SK-N-SH (cell line): ENCODE measurements at regions not wholly inside any gene's neighbourhood (a gene's known extent, or its start where the extent isn't known, plus 50 kb on each side); places are given as distances from the start of the nearest gene placed in this dataset.

Experiments
- CTCF ChIA-PET: fragments of 300-600, 350-600 bp; formaldehyde crosslinking; extraction: SDS; loops from one replicate; lab custom pipeline; 2021; lab: Yijun Ruan, JAX
- POLR2A ChIA-PET: fragments of 350-600 bp; sonication (Branson Sonifier 250); formaldehyde crosslinking; extraction: SDS; loops from one replicate; lab custom pipeline; 2020; ENCODE audit warnings: antibody characterized with exemption, inconsistent platforms; lab: Yijun Ruan, JAX
- DNase-seq: peaks from one replicate; pipeline ENCODE4 v3.0.0; 2012
- H2AFZ ChIP-seq: fragments of 200-600 bp; sonication (generic); 2 replicates; pipeline ENCODE4 v1.8.1; 2016; ENCODE audit warnings: antibody characterized with exemption, mild to moderate bottlenecking, low read depth
- H3F3A ChIP-seq: fragments of 200-600 bp; sonication (generic); replicated peaks from 2 replicates; pipeline ENCODE3; 2016; ENCODE audit warnings: antibody characterized with exemption, mild to moderate bottlenecking; ENCODE audit not compliant: insufficient read depth
- H3K27ac ChIP-seq, 2 experiments: fragments of 200-500 bp in 1 of 2; fragments of 200-600 bp in 1 of 2; sonication (Bioruptor generic) in 1 of 2; sonication (generic), shearing (Covaris generic) in 1 of 2; 2 replicates each; pipeline versions ENCODE4 v1.5.1 to v1.6.1; 2014 to 2016; ENCODE audit warnings: low read depth in 2 of 2, inconsistent platforms in 1 of 2, low read length in 1 of 2, mild to moderate bottlenecking in 1 of 2, mixed read lengths in 1 of 2
- H3K27me3 ChIP-seq: fragments of 200-600 bp; sonication (generic), shearing (Covaris generic); 2 replicates; pipeline ENCODE4 v1.6.1; 2016; ENCODE audit warnings: mixed run types; ENCODE audit not compliant: insufficient read depth
- H3K36me3 ChIP-seq, 2 experiments: fragments of 200-500 bp in 1 of 2; fragments of 200-600 bp in 1 of 2; sonication (Bioruptor generic) in 1 of 2; sonication (generic) in 1 of 2; replicated peaks in 1 of 2; 2 replicates each; pipeline versions ENCODE3 to v1.5.1; 2014 to 2016; ENCODE audit warnings: low read length in 1 of 2, mild to moderate bottlenecking in 1 of 2; ENCODE audit not compliant: insufficient read depth in 2 of 2, control insufficient read depth in 1 of 2
- H3K4me1 ChIP-seq, 2 experiments: fragments of 200-500 bp in 1 of 2; fragments of 200-600 bp in 1 of 2; sonication (Bioruptor generic) in 1 of 2; sonication (generic), shearing (Covaris generic) in 1 of 2; 2 replicates each; pipeline versions ENCODE4 v1.5.1 to v1.6.1; 2014 to 2016; ENCODE audit warnings: low read depth in 1 of 2, low read length in 1 of 2, mixed run types in 1 of 2; ENCODE audit not compliant: insufficient read depth in 2 of 2, control insufficient read depth in 1 of 2
- H3K4me2 ChIP-seq: fragments of 200-600 bp; sonication (generic), shearing (Covaris generic); 2 replicates; pipeline ENCODE4 v1.6.1; 2017; ENCODE audit warnings: mixed run types
- H3K4me3 ChIP-seq, 2 experiments: fragments of 200-500 bp in 1 of 2; fragments of 200-600 bp in 1 of 2; sonication (Bioruptor generic) in 1 of 2; sonication (generic), shearing (Covaris generic) in 1 of 2; 2 replicates each; pipeline versions ENCODE4 v1.5.1 to v1.8.1; 2014 to 2016; ENCODE audit warnings: low read depth in 2 of 2, inconsistent platforms in 1 of 2, low read length in 1 of 2, mild to moderate bottlenecking in 1 of 2, mixed read lengths in 1 of 2, moderate library complexity in 1 of 2
- H3K79me2 ChIP-seq: fragments of 200-600 bp; sonication (generic); 2 replicates; pipeline ENCODE4 v1.8.1; 2017; ENCODE audit warnings: mild to moderate bottlenecking; ENCODE audit not compliant: insufficient read depth
- H3K9ac ChIP-seq: fragments of 200-600 bp; sonication (generic); 2 replicates; pipeline ENCODE4 v1.6.1; 2017; ENCODE audit warnings: mixed run types
- H3K9me2 ChIP-seq: fragments of 200-600 bp; sonication (generic); 2 replicates; pipeline ENCODE4 v1.6.1; 2017; ENCODE audit warnings: mixed run types
- H3K9me3 ChIP-seq: fragments of 200-600 bp; sonication (generic); 2 replicates; pipeline ENCODE4 v1.6.1; 2017; ENCODE audit warnings: mixed run types, mild to moderate bottlenecking, moderate library complexity
- H4K20me1 ChIP-seq: fragments of 200-600 bp; sonication (generic); 2 replicates; pipeline ENCODE4 v1.6.1; 2017; ENCODE audit warnings: mild to moderate bottlenecking, mixed run types; ENCODE audit not compliant: insufficient read depth
- CHD2 ChIP-seq: fragments of 150-350 bp; IDR thresholded peaks from 2 replicates; pipeline ENCODE4 v1.6.1; 2018; ENCODE audit warnings: low read length; ENCODE audit not compliant: partially characterized antibody
- EP300 ChIP-seq, 2 experiments: IDR thresholded peaks; 2 replicates each; pipeline versions ENCODE4 v1.4.0 to v1.6.1; 2012; ENCODE audit warnings: borderline replicate concordance in 1 of 2, low read depth in 1 of 2, low read length in 1 of 2
- EZH2phosphoT487 ChIP-seq: fragments of 200-600 bp; sonication (generic); IDR thresholded peaks from 2 replicates; pipeline ENCODE4 v1.6.1; 2017; ENCODE audit warnings: low read depth, mixed run types, mild to moderate bottlenecking, antibody characterized with exemption, moderate library complexity, borderline replicate concordance
- FOSL2 ChIP-seq: IDR thresholded peaks from 2 replicates; pipeline ENCODE4 v1.4.0; 2012; ENCODE audit warnings: low read depth, mild to moderate bottlenecking, moderate library complexity, borderline replicate concordance
- FOXJ3 ChIP-seq: sonication (generic); formaldehyde crosslinking; IDR thresholded peaks from 2 replicates; pipeline ENCODE4 v1.5.1; 2020; ENCODE audit warnings: mild to moderate bottlenecking, missing genetic modification reagents
- GATA2 ChIP-seq: sonication (generic); formaldehyde crosslinking; IDR thresholded peaks from 2 replicates; pipeline ENCODE4 v1.5.0; 2020; ENCODE audit warnings: mild to moderate bottlenecking, missing genetic modification reagents
- JUND ChIP-seq: IDR thresholded peaks from 2 replicates; pipeline ENCODE4 v1.4.0; 2012
- MEF2A ChIP-seq: IDR thresholded peaks from 2 replicates; pipeline ENCODE4 v1.4.0; 2012; ENCODE audit warnings: low read depth, borderline replicate concordance
- MXI1 ChIP-seq: IDR thresholded peaks from 2 replicates; pipeline ENCODE4 v1.6.1; 2012; ENCODE audit warnings: mild to moderate bottlenecking, low read depth, low read length, improper control_type of control experiment
- PBX3 ChIP-seq: IDR thresholded peaks from 2 replicates; pipeline ENCODE4; 2012
- POLR2AphosphoS5 ChIP-seq: IDR thresholded peaks from 2 replicates; pipeline ENCODE4 v1.6.1; 2012; ENCODE audit warnings: low read depth, low read length
- RAD21 ChIP-seq: IDR thresholded peaks from 2 replicates; pipeline ENCODE4 v1.6.1; 2012; ENCODE audit warnings: mild to moderate bottlenecking, low read length
- RCOR1 ChIP-seq: fragments of 150-350 bp; IDR thresholded peaks from 2 replicates; pipeline ENCODE4 v1.6.1; 2017; ENCODE audit warnings: antibody characterized with exemption, low read length
- RXRA ChIP-seq: IDR thresholded peaks from 2 replicates; pipeline ENCODE4 v1.4.0; 2012; ENCODE audit warnings: low read depth, mild to moderate bottlenecking, borderline replicate concordance
- SIN3A ChIP-seq: IDR thresholded peaks from 2 replicates; pipeline ENCODE4 v1.6.1; 2012; ENCODE audit warnings: low read depth, mild to moderate bottlenecking, low read length, moderate library complexity, borderline replicate concordance
- SMC3 ChIP-seq: IDR thresholded peaks from 2 replicates; pipeline ENCODE4 v1.6.1; 2012; ENCODE audit warnings: low read depth, low read length, improper control_type of control experiment
- TAF1 ChIP-seq: IDR thresholded peaks from 2 replicates; pipeline ENCODE4 v1.6.1; 2012; ENCODE audit warnings: low read depth, mild to moderate bottlenecking, low read length, moderate library complexity, borderline replicate concordance
- TCF12 ChIP-seq: IDR thresholded peaks from 2 replicates; pipeline ENCODE4 v1.4.0; 2012
- USF1 ChIP-seq: IDR thresholded peaks from 2 replicates; pipeline ENCODE4 v1.4.0; 2012; ENCODE audit warnings: low read depth, borderline replicate concordance
- YY1 ChIP-seq: IDR thresholded peaks from 2 replicates; pipeline ENCODE4 v1.4.0; 2012; ENCODE audit warnings: low read depth, mild to moderate bottlenecking
- WGBS: methylation state at CpG from one replicate; pipeline ENCODE4 v1.1.6; 2017; ENCODE audit warnings: low lambda C conversion rate; 5-methylcytosine and 5-hydroxymethylcytosine counted together
- TF ChIP-seq, protein P1 (sequence below): fragments of 150-350 bp; IDR thresholded peaks from 2 replicates; pipeline ENCODE4 v1.6.1; 2016; ENCODE audit warnings: mild to moderate bottlenecking, low read depth, low read length
- TF ChIP-seq, protein P2 (sequence below): IDR thresholded peaks from 2 replicates; pipeline ENCODE4 v1.4.0; 2012; ENCODE audit warnings: low read depth

GRCh38 chr6:24019830-24020229 lies 106.2 kb upstream of the NRSN1 start:
- Histone ChIP-seq H3K9ac (no peak overlapping the region), H3K9me2 (no peaks in the 10 kb centered on the region), H3K4me1 (no peaks in the 10 kb centered on the region), H3K9me3 (no peaks in the 10 kb centered on the region), H3F3A (no peaks in the 10 kb centered on the region), H3K4me2 (no peak overlapping the region), H3K27ac (peak overlapping the region in 1 of 2 experiments; percentile 3; a peak in 1 of 4 replicates), H3K79me2 (no peaks in the 10 kb centered on the region), H3K36me3 (no peaks in the 10 kb centered on the region), H4K20me1 (no peaks in the 10 kb centered on the region), H3K4me3 (no peak overlapping the region), H3K27me3 (no peaks in the 10 kb centered on the region)
- peak; percentile 1 for DNase-seq
- CTCF ChIA-PET: no interaction called here
- POLR2A ChIA-PET: no interaction called here
- WGBS: 12% methylated on average over 5 of the region's 5 CpGs
- TF ChIP-seq FOXJ3: no peak
- TF ChIP-seq YY1: no peak
- TF ChIP-seq EP300 (IDR thresholded peaks at IDR 0.05; ENCODE audit: borderline replicate concordance in 1 of 2, low read depth in 1 of 2, low read length in 1 of 2): no peak
- TF ChIP-seq MEF2A: no peak
- no peak for TF ChIP-seq POLR2AphosphoS5
- no peak for TF ChIP-seq CHD2
- TF ChIP-seq GATA2 (CRISPR knock-in tag): no peak
- no peak for TF ChIP-seq RXRA
- TF ChIP-seq TAF1: no peak
- no peak for TF ChIP-seq USF1
- no peak for TF ChIP-seq FOSL2
- no peak for TF ChIP-seq TCF12
- no peak for TF ChIP-seq SMC3
- TF ChIP-seq JUND: no peak
- TF ChIP-seq, protein P1, sequence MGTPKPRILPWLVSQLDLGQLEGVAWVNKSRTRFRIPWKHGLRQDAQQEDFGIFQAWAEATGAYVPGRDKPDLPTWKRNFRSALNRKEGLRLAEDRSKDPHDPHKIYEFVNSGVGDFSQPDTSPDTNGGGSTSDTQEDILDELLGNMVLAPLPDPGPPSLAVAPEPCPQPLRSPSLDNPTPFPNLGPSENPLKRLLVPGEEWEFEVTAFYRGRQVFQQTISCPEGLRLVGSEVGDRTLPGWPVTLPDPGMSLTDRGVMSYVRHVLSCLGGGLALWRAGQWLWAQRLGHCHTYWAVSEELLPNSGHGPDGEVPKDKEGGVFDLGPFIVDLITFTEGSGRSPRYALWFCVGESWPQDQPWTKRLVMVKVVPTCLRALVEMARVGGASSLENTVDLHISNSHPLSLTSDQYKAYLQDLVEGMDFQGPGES: no peak
- no peak for TF ChIP-seq PBX3
- TF ChIP-seq EZH2phosphoT487: no peak
- no peak for TF ChIP-seq RAD21
- TF ChIP-seq, all 33 proteins: peak for 0
- no peak overlapping the region for H2AFZ ChIP-seq

GRCh38 chr6:24026050-24026449 lies 100.0 kb upstream of the NRSN1 start:
- Histone ChIP-seq H3K4me3 (no peak overlapping the region), H3K36me3 (no peaks in the 10 kb centered on the region)
- TF ChIP-seq JUND (no peak), POLR2AphosphoS5 (no peak), SIN3A (no peak), RCOR1 (no peak), MXI1 (no peak), PBX3 (no peak), CHD2 (no peak), TCF12 (no peak)
- TF ChIP-seq, protein P2, sequence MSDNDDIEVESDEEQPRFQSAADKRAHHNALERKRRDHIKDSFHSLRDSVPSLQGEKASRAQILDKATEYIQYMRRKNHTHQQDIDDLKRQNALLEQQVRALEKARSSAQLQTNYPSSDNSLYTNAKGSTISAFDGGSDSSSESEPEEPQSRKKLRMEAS: no peak
- TF ChIP-seq, protein P1: no peak
- TF ChIP-seq, all 33 proteins: peak for 0
- Histone ChIP-seq H3K27me3 (no peaks in the 10 kb centered on the region), H3K79me2 (no peaks in the 10 kb centered on the region), H3K9me3 (no peaks in the 10 kb centered on the region), H3K4me1 (no peaks in the 10 kb centered on the region), H3K9ac (no peak overlapping the region), H4K20me1 (no peaks in the 10 kb centered on the region), H2AFZ (no peak overlapping the region), H3K4me2 (no peak overlapping the region), H3K9me2 (no peaks in the 10 kb centered on the region), H3K27ac (no peak overlapping the region), H3F3A (no peaks in the 10 kb centered on the region)
- ChIA-PET CTCF (no interaction called here), POLR2A (no interaction called here)
- DNase-seq: no peak
- WGBS: 7% methylated on average over 1 of the region's 1 CpG
